Stomach smooth muscle (tissue), 2 donors: ENCODE measurements at regions not wholly inside any gene's neighbourhood (a gene's known extent, or its start where the extent isn't known, plus 50 kb on each side); places are given as distances from the start of the nearest gene placed in this dataset.

Source experiments
- H3K27ac ChIP-seq: one replicate; pipeline ENCODE4 v1.7.0; 2013; ENCODE audit warnings: mild to moderate bottlenecking, low read length, inconsistent platforms
- H3K27me3 ChIP-seq, 2 donors: one replicate each; pipeline ENCODE4 v1.7.0; 2013; ENCODE audit warnings: low read length in 2 of 2; ENCODE audit not compliant: insufficient read depth in 2 of 2, control insufficient read depth in 1 of 2
- H3K36me3 ChIP-seq, 2 donors: one replicate each; pipeline ENCODE4 v1.7.0; 2013; ENCODE audit warnings: low read length in 2 of 2; ENCODE audit not compliant: control insufficient read depth in 2 of 2, insufficient read depth in 2 of 2
- H3K4me1 ChIP-seq: one replicate; pipeline ENCODE4 v1.7.0; 2013; ENCODE audit warnings: low read length; ENCODE audit not compliant: control insufficient read depth, insufficient read depth
- H3K4me3 ChIP-seq, 2 donors: one replicate each; pipeline ENCODE4 v1.7.0; 2013; ENCODE audit warnings: low read length in 2 of 2
- H3K9ac ChIP-seq, 2 donors: one replicate each; pipeline ENCODE4 v1.7.0; 2013; ENCODE audit warnings: low read length in 2 of 2, mild to moderate bottlenecking in 1 of 2
- H3K9me3 ChIP-seq, 2 donors: one replicate each; pipeline ENCODE4 v1.7.0; 2013; ENCODE audit warnings: low read length in 2 of 2; ENCODE audit not compliant: control insufficient read depth in 2 of 2
- donor health status: healthy.
- donor health status: Pancreatic carcinoma.

DNA sequence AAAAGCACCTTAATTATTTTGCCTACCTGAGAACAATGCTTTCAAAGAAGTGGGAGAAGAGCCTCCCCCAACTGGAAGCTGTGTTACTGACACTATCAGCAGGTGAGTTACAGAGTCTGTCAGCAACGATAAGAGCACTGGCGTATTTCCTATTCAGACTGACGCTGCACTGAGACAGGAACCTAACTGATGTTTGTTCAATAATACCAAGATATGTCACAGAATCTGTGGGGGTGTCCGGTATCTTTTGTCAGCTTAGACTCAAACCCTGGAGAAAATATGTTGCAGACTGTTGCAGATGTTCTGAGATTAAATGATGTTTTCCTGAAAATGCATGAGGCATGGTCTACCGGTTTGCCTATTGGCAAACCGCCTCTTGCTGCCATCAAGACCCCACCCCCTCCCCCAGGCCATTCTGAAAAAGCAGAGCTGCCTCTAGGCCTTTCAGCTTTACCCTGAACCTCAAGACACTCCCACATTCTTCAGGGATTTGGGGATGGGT lies 115.2 kb upstream of the KIT start:
- no peaks in the 10 kb centered on the region for H3K36me3 ChIP-seq
- no peak overlapping the region for H3K4me3 ChIP-seq
- no peak overlapping the region for H3K9ac ChIP-seq
- no peaks in the 10 kb centered on the region for H3K27me3 ChIP-seq
- H3K27ac ChIP-seq, result no peak overlapping the region
- no peaks in the 10 kb centered on the region for H3K9me3 ChIP-seq
- H3K4me1 ChIP-seq, result peaks cover 12% of the 10 kb centered on the region

DNA sequence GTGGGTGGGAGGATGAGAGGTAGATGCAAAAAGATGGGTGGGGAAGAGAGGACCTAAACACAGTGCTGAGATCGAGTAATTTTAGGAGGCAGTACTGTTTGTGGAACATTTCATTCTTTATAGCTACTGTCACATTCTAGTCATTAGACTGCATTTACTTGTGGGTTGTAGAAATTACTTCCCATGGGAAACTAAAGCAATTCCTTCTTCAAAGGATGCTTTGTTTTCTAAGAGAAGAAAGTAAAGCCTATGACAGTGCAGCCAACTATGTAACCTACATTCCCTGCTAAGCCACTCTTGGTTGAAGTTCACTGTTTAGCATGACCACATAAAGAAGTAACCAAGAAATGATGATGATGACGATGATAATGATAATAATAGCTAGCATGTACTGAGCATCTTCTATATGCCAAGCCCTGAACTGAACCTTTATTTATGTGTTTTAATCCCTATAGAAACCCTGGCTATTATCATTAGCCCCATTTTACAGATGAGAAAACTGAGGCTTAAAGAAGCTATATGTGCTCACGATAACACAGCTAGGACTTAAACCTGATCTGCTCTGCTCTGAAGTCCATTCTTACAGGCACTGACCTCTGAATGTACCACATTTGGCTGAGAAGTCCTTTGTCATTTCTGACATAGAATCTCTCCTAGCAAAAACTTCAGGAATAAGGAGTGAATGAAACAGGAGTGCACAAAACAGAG lies 114.5 kb upstream of the KIT start:
- H3K4me3 ChIP-seq, result no peak overlapping the region

DNA sequence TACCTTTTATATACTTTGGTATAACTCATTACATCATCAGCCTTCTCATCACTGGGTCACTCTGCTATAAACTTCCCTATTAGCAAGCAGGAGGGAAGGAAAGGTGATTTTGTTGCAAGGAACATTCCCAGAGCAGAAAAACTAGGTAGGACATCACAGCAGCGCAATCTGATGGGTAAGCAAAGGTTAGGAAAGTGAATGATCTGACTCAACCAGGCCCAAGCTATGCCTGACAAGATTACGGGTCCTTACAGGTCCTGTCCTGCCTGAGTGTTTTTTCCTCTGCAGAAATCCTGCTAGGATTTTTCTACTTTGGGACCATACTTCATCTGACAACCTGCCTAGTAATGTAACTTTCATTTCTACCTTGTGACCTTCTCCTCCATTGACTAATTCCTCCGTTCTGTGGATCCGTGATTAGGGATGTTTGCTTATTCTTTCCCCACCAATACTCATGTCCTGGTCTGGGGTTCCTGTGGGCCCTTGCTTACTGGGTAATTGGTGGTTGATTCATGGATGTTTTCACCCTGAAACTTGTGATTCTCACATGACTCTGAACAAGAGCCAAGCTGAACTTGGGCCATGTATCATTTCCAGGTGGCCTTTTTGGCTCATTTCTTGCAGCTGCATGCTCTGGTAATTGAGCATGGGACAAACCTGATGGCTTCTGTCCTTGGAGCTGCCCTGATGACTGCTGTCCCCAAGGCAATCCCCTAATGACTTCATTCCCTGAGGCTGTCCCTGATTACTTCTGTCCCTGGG lies 111.9 kb upstream of the KIT start:
- Histone ChIP-seq H3K27me3 (peaks cover 0 to 2% of the 10 kb centered on the region in 2 donors), H3K4me3 (no peak overlapping the region), H3K36me3 (no peaks in the 10 kb centered on the region), H3K9ac (no peak overlapping the region), H3K4me1 (peaks cover 2% of the 10 kb centered on the region), H3K27ac (no peak overlapping the region), H3K9me3 (no peaks in the 10 kb centered on the region)

More for the DNA sequence above, 114.5 kb upstream of the KIT start:
- Histone ChIP-seq H3K27me3 (no peaks in the 10 kb centered on the region), H3K27ac (no peak overlapping the region), H3K9ac (no peak overlapping the region), H3K9me3 (no peaks in the 10 kb centered on the region), H3K4me1 (peaks cover 12% of the 10 kb centered on the region), H3K36me3 (no peaks in the 10 kb centered on the region)

DNA sequence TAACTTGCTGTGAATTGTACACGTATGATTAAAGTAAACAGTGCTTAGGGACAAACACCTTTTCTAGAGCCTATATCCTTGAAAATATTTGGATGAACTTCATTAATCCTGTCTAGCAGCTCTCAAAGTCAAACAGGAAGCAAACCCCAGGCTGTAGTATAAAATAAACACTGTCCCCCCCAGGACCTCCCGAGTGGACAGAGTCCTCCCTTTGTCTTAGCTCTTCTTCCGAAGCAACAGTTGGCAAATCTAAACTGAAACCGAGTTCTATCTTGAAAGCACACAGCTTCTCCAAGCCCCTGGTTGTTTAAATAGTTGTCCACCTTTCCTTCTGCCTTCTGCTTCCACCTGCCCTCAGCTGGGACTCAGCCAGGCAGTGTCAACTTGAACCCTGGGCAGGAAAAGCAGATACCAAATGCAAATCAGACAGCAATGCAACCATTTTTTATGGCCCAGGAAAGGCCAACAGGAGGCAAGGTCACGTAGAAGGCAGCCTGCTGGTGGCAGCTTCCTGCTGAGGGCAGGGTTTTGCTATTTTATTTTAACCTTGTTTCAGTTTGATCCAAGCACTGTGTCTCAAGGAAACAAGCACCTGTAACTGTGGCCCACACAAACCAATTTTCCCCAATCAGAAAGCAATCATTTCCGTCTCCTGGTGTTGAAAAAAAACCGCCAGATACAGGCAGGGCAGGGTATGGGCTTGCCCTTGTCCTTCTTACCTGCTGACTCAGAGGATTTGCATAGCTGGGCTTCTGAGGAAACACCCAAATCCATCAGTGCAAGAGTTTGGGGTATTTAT lies 110.3 kb upstream of the KIT start:
- peaks cover 2% of the 10 kb centered on the region for H3K4me1 ChIP-seq
- H3K9me3 ChIP-seq, result no peaks in the 10 kb centered on the region
- H3K9ac ChIP-seq, result no peak overlapping the region
- peaks cover 0 to 2% of the 10 kb centered on the region in 2 donors for H3K27me3 ChIP-seq
- H3K4me3 ChIP-seq, result no peak overlapping the region
- H3K27ac ChIP-seq, result no peak overlapping the region
- H3K36me3 ChIP-seq, result no peaks in the 10 kb centered on the region

DNA sequence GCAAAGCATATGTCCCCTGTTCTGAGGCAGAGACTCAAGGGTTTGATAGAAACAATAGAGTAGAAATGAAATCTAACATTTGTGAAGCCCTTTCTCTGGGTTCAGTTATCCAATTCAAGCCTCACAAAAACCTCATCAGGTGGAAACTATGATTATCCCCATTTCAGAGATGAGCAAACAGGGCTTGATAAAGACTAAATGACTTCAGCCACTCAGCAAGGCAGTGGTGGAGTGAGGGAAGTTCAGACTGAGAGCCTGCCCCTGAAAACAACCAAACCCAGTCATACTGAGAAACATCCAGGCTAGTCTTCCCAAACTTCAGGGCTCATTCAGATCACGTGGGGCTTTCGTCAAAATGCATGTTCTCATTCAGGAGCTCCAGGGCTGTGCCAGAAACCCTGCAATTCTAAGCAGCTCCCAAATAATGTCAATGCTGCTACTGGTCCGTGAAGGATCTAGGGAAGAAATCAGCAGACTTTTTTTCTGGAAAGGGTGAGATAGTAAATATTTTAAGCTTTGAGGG lies 109.6 kb upstream of the KIT start:
- H3K27ac ChIP-seq, result no peak overlapping the region
- peaks cover 0 to 2% of the 10 kb centered on the region in 2 donors for H3K27me3 ChIP-seq
- no peak overlapping the region for H3K4me3 ChIP-seq
- no peak overlapping the region for H3K9ac ChIP-seq
- H3K36me3 ChIP-seq, result no peaks in the 10 kb centered on the region
- no peaks in the 10 kb centered on the region for H3K9me3 ChIP-seq
- peaks cover 2% of the 10 kb centered on the region for H3K4me1 ChIP-seq

DNA sequence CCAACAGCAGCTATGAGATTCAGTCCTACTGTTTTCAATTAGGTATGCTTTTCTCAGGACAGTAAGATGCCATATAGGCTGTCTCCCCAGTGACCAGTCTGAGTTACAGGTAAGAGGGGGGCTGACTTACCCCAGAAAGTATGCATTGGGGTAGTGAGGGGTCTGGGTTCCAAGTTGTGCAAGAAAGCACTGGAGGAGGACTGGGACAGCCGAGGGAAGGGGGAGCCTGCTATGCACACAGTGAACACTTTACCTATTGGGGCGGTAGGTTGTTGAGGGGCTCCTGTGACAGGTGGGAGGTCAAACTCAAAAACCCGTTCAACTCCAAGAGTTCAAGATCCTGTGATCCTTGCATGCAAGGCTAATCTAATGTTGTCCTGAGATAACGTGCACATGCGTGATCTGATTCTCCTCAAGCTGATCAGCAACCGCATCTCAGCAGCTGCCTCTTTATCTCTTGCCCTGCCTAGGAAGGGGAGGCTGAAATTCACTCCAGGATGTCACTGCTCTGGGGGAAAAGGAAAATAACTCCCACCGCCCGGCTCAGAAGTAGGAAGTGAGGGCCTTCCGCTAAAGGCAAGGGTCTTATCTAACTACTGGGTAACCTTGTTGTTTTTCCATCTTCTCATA lies 108.8 kb upstream of the KIT start:
- Histone ChIP-seq H3K4me1 (peaks cover 2% of the 10 kb centered on the region), H3K9ac (no peak overlapping the region), H3K4me3 (no peak overlapping the region), H3K27ac (no peak overlapping the region), H3K27me3 (peaks cover 0 to 2% of the 10 kb centered on the region in 2 donors), H3K36me3 (no peaks in the 10 kb centered on the region), H3K9me3 (no peaks in the 10 kb centered on the region)

DNA sequence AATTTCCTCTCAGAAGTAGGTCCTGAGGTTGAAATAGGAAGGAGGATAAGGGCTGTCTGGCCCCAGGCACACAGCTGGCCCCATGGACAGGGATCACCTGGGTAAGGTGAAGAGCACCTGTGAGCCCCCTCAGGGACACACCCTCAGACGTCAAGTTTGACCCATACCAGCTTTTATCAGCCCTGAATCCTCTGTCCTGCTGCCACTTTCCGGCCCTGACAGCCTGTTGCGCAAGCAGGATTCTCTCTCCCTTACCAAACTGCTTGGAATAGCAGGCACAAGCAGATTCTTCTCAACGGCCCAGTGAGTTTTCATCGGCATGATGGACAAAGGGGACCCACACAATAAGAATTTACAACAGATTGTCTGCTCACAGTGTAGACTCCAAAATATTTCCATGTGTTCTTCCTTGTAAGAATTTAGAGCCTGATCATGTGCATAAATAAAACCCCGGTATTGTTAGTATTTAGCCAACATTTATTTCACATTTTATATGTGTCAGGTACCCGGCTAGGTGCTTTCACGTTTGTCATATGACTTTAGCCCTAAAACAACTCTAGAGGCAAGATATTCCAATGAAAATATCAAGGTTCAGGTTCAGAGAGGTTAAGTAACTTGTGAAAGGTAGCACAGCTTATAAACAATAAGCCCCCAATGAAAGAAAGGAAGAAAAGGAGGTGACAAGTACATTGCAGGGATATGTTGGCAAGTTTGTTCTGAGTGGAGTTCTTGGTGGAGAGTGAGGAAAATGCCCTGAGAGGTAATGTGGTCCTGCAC lies 107.2 kb upstream of the KIT start:
- H3K9ac ChIP-seq, result no peak overlapping the region
- no peaks in the 10 kb centered on the region for H3K9me3 ChIP-seq
- H3K36me3 ChIP-seq, result no peaks in the 10 kb centered on the region
- H3K4me1 ChIP-seq, result peaks cover 2% of the 10 kb centered on the region
- H3K27ac ChIP-seq, result no peak overlapping the region
- H3K27me3 ChIP-seq, result peaks cover 0 to 2% of the 10 kb centered on the region in 2 donors
- no peak overlapping the region for H3K4me3 ChIP-seq

DNA sequence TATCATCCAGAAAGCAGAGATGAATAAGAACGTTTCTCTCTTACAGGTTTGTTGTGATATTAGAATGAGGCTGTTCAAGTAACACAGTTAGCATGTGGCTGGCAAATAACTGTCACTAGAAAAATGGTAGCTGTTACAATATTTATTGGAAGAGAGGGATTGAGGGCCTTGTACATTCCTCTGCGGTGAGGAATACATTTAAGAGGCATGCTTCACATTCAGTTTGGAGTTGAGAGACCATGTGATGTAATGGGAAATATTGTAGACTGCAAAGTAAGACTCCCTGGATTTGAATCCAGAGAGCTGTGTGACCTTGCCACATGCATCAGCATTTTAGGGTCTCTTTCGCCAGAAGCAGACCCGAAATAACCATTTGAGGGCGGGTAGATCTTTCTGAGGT lies 104.8 kb upstream of the KIT start:
- Histone ChIP-seq H3K9ac (no peak overlapping the region), H3K4me1 (no peaks in the 10 kb centered on the region), H3K27ac (no peak overlapping the region), H3K27me3 (peaks cover 0 to 2% of the 10 kb centered on the region in 2 donors), H3K4me3 (no peak overlapping the region), H3K9me3 (no peaks in the 10 kb centered on the region), H3K36me3 (no peaks in the 10 kb centered on the region)

DNA sequence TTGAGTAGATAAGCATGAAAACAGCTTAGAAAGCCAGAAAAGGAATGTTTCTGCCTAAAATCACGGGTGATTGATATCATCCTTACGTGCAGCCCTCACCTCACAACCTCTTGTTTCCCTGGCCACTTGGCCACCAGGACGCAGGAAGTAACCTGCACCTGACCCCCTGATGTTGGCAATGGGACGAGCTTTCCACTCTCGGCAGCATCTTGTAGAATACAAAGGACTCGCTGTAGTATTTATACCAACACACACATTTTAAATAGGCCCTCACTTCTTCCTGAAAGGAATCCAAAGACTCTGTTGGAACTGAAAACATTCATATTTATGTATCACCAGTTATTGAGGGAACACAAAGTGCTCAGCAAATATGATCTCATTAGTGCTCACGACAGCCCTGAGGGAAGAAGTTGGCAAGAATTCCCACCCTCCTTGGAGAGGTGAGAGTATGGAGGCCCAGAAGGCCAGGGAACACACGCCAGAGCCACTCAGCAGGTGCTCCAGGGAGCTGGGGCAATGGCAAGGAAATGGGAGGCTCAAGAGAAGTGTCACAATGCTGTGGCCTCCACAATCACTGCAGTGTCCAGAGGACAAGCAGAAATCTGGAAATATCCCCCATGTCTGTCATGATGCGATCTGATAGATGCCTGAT lies 103.3 kb upstream of the KIT start:
- H3K27me3 ChIP-seq, result no peaks in the 10 kb centered on the region
- H3K9me3 ChIP-seq, result no peaks in the 10 kb centered on the region
- no peaks in the 10 kb centered on the region for H3K36me3 ChIP-seq
- H3K4me3 ChIP-seq, result no peak overlapping the region
- no peak overlapping the region for H3K9ac ChIP-seq
- no peak overlapping the region for H3K27ac ChIP-seq
- no peaks in the 10 kb centered on the region for H3K4me1 ChIP-seq
